HG03175 (cell line): ENCODE measurements at regions not wholly inside any gene's neighbourhood (a gene's known extent, or its start where the extent isn't known, plus 50 kb on each side); places are given as distances from the start of the nearest gene placed in this dataset.

ENCODE experiments used
- ATAC-seq: cut with Tn5 transposase; IDR thresholded peaks from one replicate; pipeline ENCODE4 v1.9.1; 2021; ENCODE audit warnings: mild to moderate bottlenecking, moderate library complexity; ENCODE audit not compliant: unreplicated experiment

DNA sequence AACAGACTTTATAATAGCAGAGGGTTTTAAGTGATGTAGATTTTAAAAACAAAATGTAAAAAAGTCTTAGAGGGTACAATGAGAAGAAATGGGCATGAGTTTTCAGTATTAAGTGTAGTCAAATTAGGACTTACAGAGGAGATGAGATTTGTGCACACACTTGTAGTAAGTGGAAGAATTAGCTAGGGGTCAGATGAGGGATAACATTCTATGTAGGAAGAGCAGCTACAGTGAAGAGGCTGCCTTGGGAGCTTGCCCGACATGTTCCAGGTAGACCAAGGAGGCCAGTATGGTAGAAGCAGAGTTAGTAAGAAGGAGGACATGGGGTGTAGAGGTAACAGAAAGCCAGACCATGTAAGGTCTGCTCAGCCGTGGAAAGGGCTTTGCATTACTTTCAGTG, 189.2 kb upstream of the DSEL start:
- no peak for ATAC-seq

DNA sequence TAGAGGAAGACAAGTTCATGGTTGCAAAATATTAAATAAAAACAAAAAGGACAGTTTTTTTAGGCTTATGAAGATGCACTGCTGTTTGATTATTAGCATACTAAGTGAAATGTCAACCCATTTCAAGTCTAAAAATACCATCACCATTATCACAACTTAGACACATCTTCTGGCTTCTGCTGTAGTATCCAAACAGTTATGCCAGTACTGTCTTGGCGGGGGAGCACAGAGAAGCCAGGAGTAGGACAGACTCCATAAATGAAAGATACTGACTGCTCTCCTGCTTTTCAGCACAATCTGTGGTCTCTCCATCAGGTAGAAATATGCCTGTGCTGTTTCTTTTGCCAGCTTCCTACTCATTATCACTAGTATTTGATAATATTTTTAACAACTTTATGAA, 179.2 kb upstream of the DSEL start:
- no peak for ATAC-seq

GRCh38 chr18:67694787-67695186, 178.3 kb upstream of the DSEL start:
- ATAC-seq, result no peak

- ATAC-seq, result no peak
These were observed 176.3 kb upstream of the DSEL start for GRCh38 chr18:67692811-67693210.

DNA sequence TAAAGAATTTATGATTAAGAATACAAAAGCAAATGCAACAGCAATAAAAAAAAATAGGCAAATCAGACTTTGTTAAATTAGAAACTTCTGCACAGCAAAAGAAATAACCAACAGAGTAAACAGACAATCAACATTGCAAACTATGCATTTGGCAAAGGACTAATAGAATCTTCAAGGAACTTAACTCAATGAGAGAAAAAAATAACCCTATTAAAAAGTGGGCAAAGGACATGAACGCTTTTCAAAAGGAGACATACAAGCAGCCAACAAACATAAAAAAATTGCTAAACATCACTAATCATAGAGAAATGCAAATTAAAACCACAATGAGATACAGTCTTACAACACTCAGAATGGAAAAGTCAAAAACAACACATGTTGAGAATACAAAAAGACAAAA, 166.0 kb upstream of the DSEL start:
- no peak for ATAC-seq

GRCh38 chr18:67677489-67677888, 161.0 kb upstream of the DSEL start:
- no peak for ATAC-seq

GRCh38 chr18:67672716-67673115, 156.2 kb upstream of the DSEL start:
- no peak for ATAC-seq

GRCh38 chr18:67672155-67672554, 155.6 kb upstream of the DSEL start:
- no peak for ATAC-seq

GRCh38 chr18:67670024-67670543, 153.6 kb upstream of the DSEL start:
- ATAC-seq, result no peak

GRCh38 chr18:67665266-67665665, 148.7 kb upstream of the DSEL start:
- ATAC-seq, result no peak

GRCh38 chr18:67662996-67663395, 146.5 kb upstream of the DSEL start:
- no peak for ATAC-seq

DNA sequence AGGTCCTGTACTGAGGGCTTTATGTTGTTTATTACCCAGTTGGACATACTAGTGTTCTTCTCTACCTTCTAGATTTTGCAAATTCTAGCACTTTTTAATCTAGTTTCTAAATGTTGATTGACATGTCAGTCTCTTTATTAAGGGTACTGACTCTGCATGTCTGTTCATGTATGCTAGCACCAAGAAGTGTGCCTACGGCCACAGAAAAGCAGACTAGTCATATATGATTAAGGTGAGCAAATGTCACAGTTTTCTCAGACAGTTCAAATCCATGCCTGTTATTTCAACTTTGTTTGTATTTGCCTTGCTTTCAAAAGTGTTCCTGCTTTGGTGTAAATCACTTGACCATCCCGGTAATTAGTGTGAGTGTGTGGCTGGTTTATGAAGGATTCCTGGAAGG, 145.0 kb upstream of the DSEL start:
- ATAC-seq, result no peak

- ATAC-seq, result no peak
These were observed 137.6 kb upstream of the DSEL start for GRCh38 chr18:67654101-67654500.

- no peak for ATAC-seq
These were observed 135.8 kb upstream of the DSEL start for GRCh38 chr18:67652288-67652687.

GRCh38 chr18:67651438-67651837, 134.9 kb upstream of the DSEL start:
- ATAC-seq, result no peak

GRCh38 chr18:67650686-67651385, 134.3 kb upstream of the DSEL start:
- no peak for ATAC-seq

DNA sequence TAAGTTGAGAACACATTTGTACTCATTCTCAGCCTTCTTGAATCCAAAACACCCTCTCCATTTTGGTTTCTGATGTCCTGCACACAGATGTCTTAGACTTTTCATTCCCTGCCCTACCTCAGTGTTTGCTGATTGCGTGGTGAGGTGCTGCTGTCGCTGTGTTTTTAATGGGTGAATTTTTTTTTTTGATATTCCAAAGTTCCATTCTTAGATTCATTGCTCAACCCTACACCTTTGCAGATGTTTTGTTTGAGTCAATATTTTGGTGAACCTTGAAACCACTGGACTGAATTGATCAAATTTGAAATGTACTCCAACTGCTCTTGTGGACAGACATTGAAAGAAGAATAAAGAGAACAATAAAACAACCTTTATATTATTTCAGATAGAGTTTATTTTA, 130.4 kb upstream of the DSEL start:
- no peak for ATAC-seq

GRCh38 chr18:67644226-67644625, 127.7 kb upstream of the DSEL start:
- no peak for ATAC-seq

DNA sequence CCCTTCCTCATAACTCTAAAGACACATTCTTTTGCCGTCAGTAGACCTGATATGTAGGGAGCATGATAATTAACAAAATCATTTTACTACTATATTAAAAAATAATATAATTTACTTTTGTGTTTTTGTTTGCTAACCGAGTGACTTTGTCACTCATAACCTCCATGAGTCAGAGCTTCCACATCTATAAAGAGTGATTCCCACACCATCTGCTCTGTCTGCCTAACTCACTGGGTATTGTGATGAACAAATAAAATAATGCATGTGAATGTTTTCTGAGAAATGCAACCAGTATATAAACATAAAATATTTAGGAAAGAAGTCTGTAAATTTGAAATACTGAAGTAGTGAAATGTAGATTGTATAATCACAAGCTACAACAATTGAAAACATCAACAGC, 123.4 kb upstream of the DSEL start:
- no peak for ATAC-seq

DNA sequence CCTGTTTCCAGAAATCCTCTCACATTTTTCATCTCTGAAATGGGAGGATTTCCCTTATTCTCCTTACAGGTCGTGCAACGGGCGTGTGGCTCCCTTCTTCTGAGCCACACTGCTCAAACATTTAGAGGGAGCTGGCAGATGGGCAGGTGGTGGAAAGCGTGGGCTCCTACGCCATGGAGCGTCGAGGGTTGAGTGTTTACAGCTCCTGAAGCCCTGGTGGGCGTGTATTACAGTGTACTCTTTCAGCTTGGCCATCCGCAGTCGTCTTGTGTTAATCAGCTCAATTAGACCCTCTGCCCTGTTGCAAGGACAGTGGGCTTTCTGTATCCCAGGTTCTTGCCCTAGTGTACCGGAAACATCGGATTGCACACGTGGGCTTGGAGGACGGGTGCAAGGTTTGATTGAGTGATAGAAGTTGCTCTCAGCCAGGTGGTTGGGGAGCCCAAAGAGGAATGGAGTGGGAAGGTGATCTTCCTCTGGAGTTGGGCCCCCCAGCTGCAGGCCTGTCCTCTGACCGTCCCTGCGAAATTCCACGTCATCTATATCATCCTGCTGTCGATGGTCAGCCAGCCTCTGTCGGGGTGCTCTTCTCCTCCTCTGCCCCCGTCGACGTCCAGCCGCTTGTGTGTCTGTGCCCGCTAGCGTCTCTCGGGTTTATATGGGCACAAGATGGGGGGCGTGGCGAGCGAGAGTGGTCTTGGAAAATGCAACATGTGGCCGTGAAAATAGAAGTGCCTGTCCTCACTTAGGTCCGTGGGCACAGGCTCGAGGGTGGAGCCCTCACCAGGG, 120.3 kb upstream of the DSEL start:
- no peak for ATAC-seq

DNA sequence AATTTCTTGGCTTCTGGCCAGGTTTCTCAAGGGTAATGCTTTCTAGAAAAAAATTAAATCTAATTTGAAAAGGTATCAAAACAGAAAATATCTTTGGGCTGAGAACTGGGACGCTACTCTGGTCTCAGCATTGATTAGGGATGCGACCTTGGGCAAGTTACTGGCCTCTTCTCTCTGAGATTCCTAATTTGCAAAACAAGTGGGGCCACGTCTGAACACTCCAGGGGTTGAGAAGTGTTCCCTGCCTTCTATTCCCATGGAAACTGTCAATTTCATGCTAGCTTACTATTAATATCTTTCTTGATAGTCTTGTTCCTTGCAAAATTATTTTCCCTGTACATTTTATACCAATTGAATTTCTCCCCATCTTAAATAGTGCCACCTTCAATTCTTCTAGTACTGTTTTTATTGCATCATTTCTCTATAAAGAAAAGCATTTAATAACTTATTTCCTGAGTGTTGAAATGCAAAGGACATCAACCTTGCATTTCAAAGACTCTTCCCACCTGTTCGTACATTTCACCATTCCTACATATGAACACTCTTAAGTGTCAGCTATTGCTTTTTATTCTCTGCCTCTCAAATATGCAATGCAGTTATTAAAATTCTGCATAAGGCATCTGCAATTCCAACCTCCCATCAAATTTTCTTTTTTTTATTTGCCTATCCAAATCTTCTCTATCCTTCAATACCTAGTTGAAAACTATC, 118.3 kb upstream of the DSEL start:
- ATAC-seq, result no peak

- no peak for ATAC-seq
These were observed 117.4 kb upstream of the DSEL start for GRCh38 chr18:67633939-67634338.
